Kidney (tissue), 13 donors: ENCODE measurements at regions not wholly inside any gene's neighbourhood (a gene's known extent, or its start where the extent isn't known, plus 50 kb on each side); places are given as distances from the start of the nearest gene placed in this dataset.

Experiments used
- DNase-seq, 5 donors: peaks; one replicate each; pipeline ENCODE4 v3.0.0-alpha.2; 2013 to 2020
- FAIRE-seq: peaks from 2 replicates; lab custom pipeline; 2012; peaks lifted over from hg19 to GRCh38; lab: Jason Lieb, UNC
- H3K27ac ChIP-seq, 2 donors: one replicate each; pipeline ENCODE4 v1.7.0; 2013; ENCODE audit warnings: low read depth in 2 of 2, low read length in 2 of 2, inconsistent platforms in 1 of 2
- H3K27me3 ChIP-seq: one replicate; pipeline ENCODE4 v1.7.1; 2013; ENCODE audit warnings: low read length, inconsistent platforms; ENCODE audit not compliant: control insufficient read depth, insufficient read depth
- H3K36me3 ChIP-seq, 3 donors: one replicate each; pipeline versions ENCODE4 v1.7.0 to v1.7.1; 2013; ENCODE audit warnings: low read length in 3 of 3, control low read depth in 1 of 3, inconsistent platforms in 1 of 3; ENCODE audit not compliant: insufficient read depth in 3 of 3, control insufficient read depth in 2 of 3
- H3K4me1 ChIP-seq, 3 donors: one replicate each; pipeline versions ENCODE4 v1.7.0 to v1.7.1; 2013; ENCODE audit warnings: low read length in 3 of 3, inconsistent platforms in 1 of 3, low read depth in 1 of 3; ENCODE audit not compliant: control insufficient read depth in 2 of 3, insufficient read depth in 2 of 3
- H3K4me3 ChIP-seq, 3 donors: one replicate each; pipeline versions ENCODE4 v1.7.0 to v1.8.1; 2013; ENCODE audit warnings: low read length in 3 of 3, control low read depth in 1 of 3, inconsistent platforms in 1 of 3
- H3K9ac ChIP-seq, 3 donors: one replicate each; pipeline versions ENCODE4 v1.7.0 to v1.7.1; 2013; ENCODE audit warnings: low read length in 3 of 3, control low read depth in 1 of 3, inconsistent platforms in 1 of 3
- H3K9me3 ChIP-seq, 3 donors: one replicate each; pipeline versions ENCODE4 v1.7.0 to v1.7.1; 2013; ENCODE audit warnings: low read length in 3 of 3, control low read depth in 1 of 3, inconsistent platforms in 1 of 3; ENCODE audit not compliant: control insufficient read depth in 2 of 3, insufficient read depth in 1 of 3
- intact Hi-C: fragments of 100-400 bp; cut with DNase I; formaldehyde crosslinking; loops from one replicate; pipeline ENCODE4 v1.11.1; 2022
- TF ChIP-seq, protein P1 (sequence below): IDR thresholded peaks from 3 replicates; pipeline ENCODE4 v1.5.1; 2012; ENCODE audit warnings: mild to moderate bottlenecking, moderate library complexity, borderline replicate concordance; ENCODE audit not compliant: insufficient read depth; ENCODE audit errors: extremely low read depth
- donor health status: control.
- donor health status: control.
- donor health status: control.
- donor health status: control.
- donor health status: control.
- donor health status: DM: yes; HTN: yes; CAD: no.
- donor health status: Normal renal cell carcinoma (clear cell type).

DNA sequence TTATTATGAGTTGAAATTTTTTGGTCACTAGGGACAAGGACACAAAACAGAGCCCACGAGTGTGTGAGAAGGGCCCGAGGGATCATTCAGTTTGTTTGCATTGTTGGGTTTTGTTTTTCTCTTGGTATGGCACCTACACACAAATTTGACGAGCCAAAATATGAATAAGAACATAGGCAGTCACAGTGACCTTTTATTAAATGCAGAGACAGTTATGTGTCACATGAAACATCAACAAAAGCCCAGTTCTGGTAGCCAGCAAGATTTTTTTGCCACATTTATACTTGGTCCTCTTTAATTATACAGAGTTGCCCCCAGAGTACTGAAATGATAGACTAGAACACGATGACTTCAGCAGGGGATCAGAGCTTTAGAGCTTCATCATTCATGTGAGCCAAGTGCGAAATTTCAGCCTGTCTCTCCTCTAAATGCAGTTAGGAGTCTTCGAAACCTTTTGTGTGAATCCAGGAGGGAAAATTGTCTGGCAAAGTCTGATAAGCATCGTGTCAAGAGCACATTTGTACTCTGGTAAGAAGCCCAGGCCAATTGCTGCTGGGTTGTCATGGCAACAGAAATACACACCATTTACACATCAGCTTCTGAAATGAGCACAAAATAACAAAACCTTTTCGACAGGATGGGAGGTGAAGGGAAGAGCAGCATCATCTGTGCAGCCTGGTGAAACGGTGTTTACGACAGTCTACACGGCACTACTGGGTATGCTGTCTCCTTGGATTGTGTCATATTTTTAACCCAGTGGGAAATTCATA, 79.2 kb upstream of the RIPOR2 start:
- Histone ChIP-seq H3K27ac (no peak overlapping the region), H3K27me3 (no peaks in the 10 kb centered on the region), H3K4me3 (no peak overlapping the region), H3K9ac (no peak overlapping the region), H3K4me1 (no peaks in the 10 kb centered on the region), H3K36me3 (no peaks in the 10 kb centered on the region), H3K9me3 (no peaks in the 10 kb centered on the region)
- peak in 3 of 5 donors; percentile 24 to 47 (median 45) for DNase-seq
- intact Hi-C loops = no loop called here
- TF ChIP-seq, protein P1, sequence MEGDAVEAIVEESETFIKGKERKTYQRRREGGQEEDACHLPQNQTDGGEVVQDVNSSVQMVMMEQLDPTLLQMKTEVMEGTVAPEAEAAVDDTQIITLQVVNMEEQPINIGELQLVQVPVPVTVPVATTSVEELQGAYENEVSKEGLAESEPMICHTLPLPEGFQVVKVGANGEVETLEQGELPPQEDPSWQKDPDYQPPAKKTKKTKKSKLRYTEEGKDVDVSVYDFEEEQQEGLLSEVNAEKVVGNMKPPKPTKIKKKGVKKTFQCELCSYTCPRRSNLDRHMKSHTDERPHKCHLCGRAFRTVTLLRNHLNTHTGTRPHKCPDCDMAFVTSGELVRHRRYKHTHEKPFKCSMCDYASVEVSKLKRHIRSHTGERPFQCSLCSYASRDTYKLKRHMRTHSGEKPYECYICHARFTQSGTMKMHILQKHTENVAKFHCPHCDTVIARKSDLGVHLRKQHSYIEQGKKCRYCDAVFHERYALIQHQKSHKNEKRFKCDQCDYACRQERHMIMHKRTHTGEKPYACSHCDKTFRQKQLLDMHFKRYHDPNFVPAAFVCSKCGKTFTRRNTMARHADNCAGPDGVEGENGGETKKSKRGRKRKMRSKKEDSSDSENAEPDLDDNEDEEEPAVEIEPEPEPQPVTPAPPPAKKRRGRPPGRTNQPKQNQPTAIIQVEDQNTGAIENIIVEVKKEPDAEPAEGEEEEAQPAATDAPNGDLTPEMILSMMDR = no peak
- no peak for FAIRE-seq

DNA sequence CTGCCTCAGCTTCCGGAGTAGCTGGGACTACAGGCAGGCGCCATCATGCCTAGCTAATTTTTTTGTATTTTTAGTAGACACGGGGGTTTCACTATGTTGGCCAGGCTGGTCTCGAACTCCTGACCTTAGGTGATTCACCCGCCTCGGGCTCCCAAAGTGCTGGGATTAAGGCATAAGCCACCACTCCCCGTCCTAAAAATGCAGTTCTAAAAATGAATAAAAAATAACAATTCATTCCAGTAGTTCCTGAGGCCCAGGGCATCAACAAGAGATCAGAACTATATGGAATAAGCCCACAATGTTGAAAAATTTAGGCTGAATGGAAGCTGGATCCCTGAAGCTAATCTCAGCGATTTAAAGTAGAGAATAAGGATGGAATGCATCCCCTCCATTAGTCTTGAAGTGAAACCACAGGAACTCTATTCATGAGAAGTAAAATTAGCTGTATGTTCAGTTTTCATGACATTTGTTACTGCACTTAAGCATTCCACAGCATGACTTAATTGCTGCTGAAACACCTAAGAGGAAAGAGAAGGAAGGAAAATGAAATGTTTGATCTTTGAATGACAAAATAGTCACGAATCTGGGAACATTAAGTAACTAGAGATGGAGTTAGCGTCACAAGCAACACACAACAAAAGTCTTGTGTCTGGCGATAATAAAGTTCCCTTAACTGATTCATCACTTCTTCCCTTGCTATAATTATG, 80.4 kb upstream of the RIPOR2 start:
- intact Hi-C loops = no loop called here
- TF ChIP-seq, protein P1 = no peak
- H3K4me3 ChIP-seq = no peak overlapping the region
- H3K9ac ChIP-seq = no peak overlapping the region
- no peak overlapping the region for H3K27ac ChIP-seq
- H3K27me3 ChIP-seq = no peaks in the 10 kb centered on the region
- no peaks in the 10 kb centered on the region for H3K4me1 ChIP-seq
- FAIRE-seq (no peak), DNase-seq (no peak)
- H3K9me3 ChIP-seq = no peaks in the 10 kb centered on the region
- no peaks in the 10 kb centered on the region for H3K36me3 ChIP-seq

DNA sequence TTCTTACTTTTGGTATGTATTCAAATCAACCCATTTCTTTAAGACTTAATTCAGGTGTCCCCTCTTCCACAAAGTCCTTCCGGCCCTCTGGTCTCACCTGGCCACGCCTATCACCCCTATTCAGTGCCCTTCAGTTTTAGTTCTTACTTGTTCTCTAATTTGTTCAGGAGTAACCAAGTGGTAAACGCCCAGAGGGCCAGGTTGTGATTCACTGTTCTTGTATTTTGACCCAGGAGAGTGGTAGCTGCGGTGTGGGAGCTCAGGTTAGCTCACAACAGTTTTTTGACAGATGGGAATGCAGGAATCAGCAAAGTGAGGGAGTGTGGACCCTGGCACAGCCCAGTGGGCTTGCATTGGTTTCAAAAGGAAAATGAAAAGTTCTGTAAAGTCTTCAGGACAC, 81.7 kb upstream of the RIPOR2 start:
- Histone ChIP-seq H3K4me1 (no peaks in the 10 kb centered on the region), H3K9ac (no peak overlapping the region), H3K27ac (no peak overlapping the region), H3K27me3 (no peaks in the 10 kb centered on the region), H3K9me3 (no peaks in the 10 kb centered on the region), H3K36me3 (no peaks in the 10 kb centered on the region), H3K4me3 (no peak overlapping the region)
- DNase-seq = no peak
- FAIRE-seq = no peak
- TF ChIP-seq, protein P1 = no peak
- intact Hi-C loops = no loop called here
